ENCODE measurements at regions not wholly inside any gene's neighbourhood (a gene's known extent, or its start where the extent isn't known, plus 50 kb on each side); places are given as distances from the start of the nearest gene placed in this dataset.

GRCh38 chr7:54674891-54675290, 84.1 kb downstream of the SEC61G start:
- Histone ChIP-seq H3K9ac (ENCODE audit: low read length) (peak overlapping the region; percentile 72), H3K4me3 (ENCODE audit: low read depth, low read length) (no peak overlapping the region), H3K27ac (ENCODE audit: low read depth, low read length) (peak overlapping the region; percentile 65; the same call in 1 of the 2 replicates), H3K36me3 (ENCODE audit: control insufficient read depth, insufficient read depth, low read length) (no peaks in the 10 kb centered on the region), H3K27me3 (ENCODE audit: control insufficient read depth, insufficient read depth, low read length) (no peaks in the 10 kb centered on the region), H3K9me3 (ENCODE audit: control insufficient read depth, insufficient read depth, low read depth, low read length) (no peaks in the 10 kb centered on the region), H3K4me1 (ENCODE audit: control insufficient read depth, insufficient read depth, low read length) (peaks cover 22% of the 10 kb centered on the region)

- no peaks in the 10 kb centered on the region for H3K36me3 ChIP-seq (ENCODE audit: control insufficient read depth, insufficient read depth, low read length)
- no peak overlapping the region for H3K4me3 ChIP-seq (ENCODE audit: low read depth, low read length)
- H3K27me3 ChIP-seq (ENCODE audit: control insufficient read depth, insufficient read depth, low read length), result no peaks in the 10 kb centered on the region
- H3K27ac ChIP-seq (ENCODE audit: low read depth, low read length), result no peak overlapping the region
- peaks cover 9% of the 10 kb centered on the region; the same call in 1 of the 2 replicates for H3K4me1 ChIP-seq (ENCODE audit: control insufficient read depth, insufficient read depth, low read length)
- no peak overlapping the region for H3K9ac ChIP-seq (ENCODE audit: low read length)
- H3K9me3 ChIP-seq (ENCODE audit: control insufficient read depth, insufficient read depth, low read depth, low read length), result peaks cover 9% of the 10 kb centered on the region
Observed at GRCh38 chr7:54672519-54672918, 86.5 kb downstream of the SEC61G start.

DNA sequence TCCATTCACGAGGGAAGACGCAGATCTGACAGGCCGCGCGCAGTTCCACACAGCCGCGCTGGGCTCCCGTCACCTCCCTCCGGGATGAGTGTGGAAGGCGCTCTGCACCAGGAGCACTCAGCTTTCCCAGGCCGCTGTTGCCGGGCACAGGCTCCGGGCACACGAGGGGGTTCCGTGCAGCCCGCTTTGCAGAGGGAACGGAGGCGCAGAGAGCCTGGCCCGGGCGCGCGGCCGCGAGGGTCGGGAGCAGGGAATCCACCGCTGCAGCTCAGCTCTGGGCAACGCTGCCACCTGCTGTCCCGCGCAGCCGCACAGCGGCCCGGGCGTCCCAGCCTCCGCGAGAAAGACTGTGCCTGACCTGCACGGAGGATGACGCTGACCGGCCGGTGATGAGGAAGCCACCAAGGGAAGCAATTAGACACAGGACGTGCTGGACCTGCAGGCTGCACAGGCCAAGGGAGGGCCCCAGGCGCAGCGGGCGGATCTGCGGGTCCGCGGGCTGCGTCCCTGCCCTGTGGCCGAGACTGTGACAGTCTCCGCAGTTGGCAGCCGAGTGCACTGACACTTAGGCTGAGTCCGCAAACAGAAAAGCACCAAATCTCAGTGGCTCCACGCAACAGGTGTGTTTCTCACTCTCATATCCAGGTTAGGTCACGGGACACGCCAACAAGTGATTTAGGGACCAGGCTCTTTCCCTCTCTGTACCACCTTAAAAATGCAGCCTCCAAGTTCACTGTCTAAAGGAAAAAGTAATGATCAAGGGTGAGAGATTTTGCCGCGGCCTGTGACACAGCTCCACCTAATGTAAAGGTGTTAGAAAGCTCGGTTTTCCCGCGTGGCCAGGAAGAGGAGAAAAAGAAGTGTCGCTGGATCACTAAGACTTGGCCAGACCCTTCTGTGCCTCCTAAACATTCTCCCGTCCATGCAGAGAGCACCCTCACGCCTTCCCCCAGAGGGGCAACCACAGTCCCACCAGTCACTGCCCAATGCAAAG, 94.5 kb downstream of the SEC61G start:
- H3K4me3 ChIP-seq (ENCODE audit: low read depth, low read length), result peak overlapping the region; percentile 72
- peaks cover 21% of the 10 kb centered on the region for H3K4me1 ChIP-seq (ENCODE audit: control insufficient read depth, insufficient read depth, low read length)
- no peaks in the 10 kb centered on the region for H3K36me3 ChIP-seq (ENCODE audit: control insufficient read depth, insufficient read depth, low read length)
- H3K9me3 ChIP-seq (ENCODE audit: control insufficient read depth, insufficient read depth, low read depth, low read length), result peaks cover 19% of the 10 kb centered on the region
- H3K9ac ChIP-seq (ENCODE audit: low read length), result peak overlapping the region; percentile 49
- H3K27me3 ChIP-seq (ENCODE audit: control insufficient read depth, insufficient read depth, low read length), result peaks cover 38% of the 10 kb centered on the region
- no peak overlapping the region for H3K27ac ChIP-seq (ENCODE audit: low read depth, low read length)

DNA sequence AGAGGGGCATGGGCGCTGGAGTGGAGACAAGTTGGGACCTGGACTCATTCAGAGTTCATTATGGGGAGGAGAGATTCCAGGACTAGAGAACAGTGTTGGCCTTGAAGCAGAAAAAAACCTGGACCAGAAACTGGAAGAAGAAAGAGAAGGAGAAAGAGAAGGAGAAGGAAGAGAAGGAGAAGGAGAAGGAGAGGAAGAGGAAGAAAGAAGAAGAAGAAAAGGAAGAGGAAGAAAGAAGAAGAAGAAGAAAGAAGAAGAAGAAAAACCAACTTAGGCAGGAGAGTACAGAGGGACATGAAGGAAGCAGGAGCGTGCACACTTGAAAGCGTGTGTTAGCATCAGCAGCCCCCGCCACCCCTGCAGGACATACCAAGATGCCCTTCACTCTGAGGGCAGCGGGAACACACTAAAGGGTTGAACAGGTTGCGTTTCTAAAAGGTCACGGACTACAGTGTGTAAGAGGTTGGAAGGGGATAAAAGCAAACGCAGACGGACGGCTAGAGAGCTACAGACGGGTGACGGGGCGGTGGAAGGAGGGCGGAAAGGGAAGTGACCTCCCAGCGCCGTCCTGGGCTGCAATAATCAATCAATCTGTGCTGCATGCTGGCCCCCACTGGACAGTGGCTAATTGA, 95.3 kb downstream of the SEC61G start:
- Histone ChIP-seq H3K36me3 (ENCODE audit: control insufficient read depth, insufficient read depth, low read length) (no peaks in the 10 kb centered on the region), H3K27me3 (ENCODE audit: control insufficient read depth, insufficient read depth, low read length) (peaks cover 38% of the 10 kb centered on the region), H3K4me1 (ENCODE audit: control insufficient read depth, insufficient read depth, low read length) (peaks cover 21% of the 10 kb centered on the region), H3K9me3 (ENCODE audit: control insufficient read depth, insufficient read depth, low read depth, low read length) (peaks cover 12% of the 10 kb centered on the region), H3K4me3 (ENCODE audit: low read depth, low read length) (peak overlapping the region; percentile 72), H3K27ac (ENCODE audit: low read depth, low read length) (no peak overlapping the region), H3K9ac (ENCODE audit: low read length) (peak overlapping the region; percentile 49)

- Histone ChIP-seq H3K4me1 (ENCODE audit: control insufficient read depth, insufficient read depth, low read length) (peaks cover 21% of the 10 kb centered on the region), H3K4me3 (ENCODE audit: low read depth, low read length) (no peak overlapping the region), H3K9ac (ENCODE audit: low read length) (no peak overlapping the region), H3K36me3 (ENCODE audit: control insufficient read depth, insufficient read depth, low read length) (no peaks in the 10 kb centered on the region), H3K27me3 (ENCODE audit: control insufficient read depth, insufficient read depth, low read length) (peaks cover 38% of the 10 kb centered on the region), H3K27ac (ENCODE audit: low read depth, low read length) (no peak overlapping the region), H3K9me3 (ENCODE audit: control insufficient read depth, insufficient read depth, low read depth, low read length) (peaks cover 10% of the 10 kb centered on the region)
Observed at GRCh38 chr7:54663186-54663585, 95.8 kb downstream of the SEC61G start.

DNA sequence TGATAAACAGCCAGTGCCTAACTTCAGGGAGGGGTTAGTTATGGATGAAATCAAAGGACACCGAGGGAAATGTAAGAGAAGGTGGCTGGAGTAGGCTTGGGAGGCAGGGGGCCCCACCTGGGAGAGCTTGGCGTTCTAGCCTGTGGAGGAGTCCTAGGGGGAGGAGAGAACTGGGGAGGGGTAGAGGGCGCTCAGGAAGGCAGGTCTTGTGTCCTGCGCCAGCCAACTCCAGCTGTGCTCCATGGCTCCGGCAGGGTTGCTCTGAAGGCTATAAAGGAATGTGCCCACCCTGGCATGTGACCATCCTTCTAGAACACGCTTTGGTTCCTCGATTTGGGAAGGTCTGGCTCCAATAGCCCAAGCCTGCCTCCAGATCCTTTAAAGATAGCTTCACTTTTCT, 96.3 kb downstream of the SEC61G start:
- Histone ChIP-seq H3K36me3 (ENCODE audit: control insufficient read depth, insufficient read depth, low read length) (no peaks in the 10 kb centered on the region), H3K9ac (ENCODE audit: low read length) (no peak overlapping the region), H3K27ac (ENCODE audit: low read depth, low read length) (no peak overlapping the region), H3K4me3 (ENCODE audit: low read depth, low read length) (no peak overlapping the region), H3K4me1 (ENCODE audit: control insufficient read depth, insufficient read depth, low read length) (peaks cover 21% of the 10 kb centered on the region), H3K9me3 (ENCODE audit: control insufficient read depth, insufficient read depth, low read depth, low read length) (peaks cover 10% of the 10 kb centered on the region), H3K27me3 (ENCODE audit: control insufficient read depth, insufficient read depth, low read length) (peaks cover 38% of the 10 kb centered on the region)

- H3K9me3 ChIP-seq (ENCODE audit: control insufficient read depth, insufficient read depth, low read depth, low read length), result no peaks in the 10 kb centered on the region
- no peak overlapping the region for H3K4me3 ChIP-seq (ENCODE audit: low read depth, low read length)
- H3K9ac ChIP-seq (ENCODE audit: low read length), result no peak overlapping the region
- no peak overlapping the region for H3K27ac ChIP-seq (ENCODE audit: low read depth, low read length)
- no peaks in the 10 kb centered on the region for H3K36me3 ChIP-seq (ENCODE audit: control insufficient read depth, insufficient read depth, low read length)
- no peaks in the 10 kb centered on the region for H3K4me1 ChIP-seq (ENCODE audit: control insufficient read depth, insufficient read depth, low read length)
- no peaks in the 10 kb centered on the region for H3K27me3 ChIP-seq (ENCODE audit: control insufficient read depth, insufficient read depth, low read length)
Observed at GRCh38 chr7:54653905-54654304, 105.1 kb downstream of the SEC61G start.

DNA sequence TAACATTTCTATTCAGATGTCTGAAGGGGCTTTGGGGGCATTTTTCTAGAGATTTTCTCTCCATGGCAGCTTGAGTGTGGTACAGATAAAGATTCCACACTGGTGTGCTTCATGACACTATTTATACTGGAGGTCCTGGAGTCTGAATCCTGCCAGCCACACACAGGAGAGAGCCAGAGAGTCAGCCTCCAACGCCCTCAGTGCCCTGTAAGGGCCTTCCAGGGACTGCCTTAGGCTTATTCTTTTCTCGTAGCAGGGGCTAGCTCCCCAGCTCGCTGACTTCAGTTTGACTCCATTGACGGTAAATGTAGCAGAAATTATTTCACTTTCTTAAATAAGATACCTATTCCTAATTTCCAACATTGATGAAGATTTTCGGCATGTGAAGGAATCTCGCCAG, 100.9 kb downstream of the VSTM2A start:
- peaks cover 2% of the 10 kb centered on the region; the same call in 1 of the 2 replicates for H3K4me1 ChIP-seq (ENCODE audit: control insufficient read depth, insufficient read depth, low read length)
- no peak overlapping the region for H3K4me3 ChIP-seq (ENCODE audit: low read depth, low read length)
- no peaks in the 10 kb centered on the region for H3K36me3 ChIP-seq (ENCODE audit: control insufficient read depth, insufficient read depth, low read length)
- no peak overlapping the region for H3K9ac ChIP-seq (ENCODE audit: low read length)
- H3K27me3 ChIP-seq (ENCODE audit: control insufficient read depth, insufficient read depth, low read length), result no peaks in the 10 kb centered on the region
- no peaks in the 10 kb centered on the region for H3K9me3 ChIP-seq (ENCODE audit: control insufficient read depth, insufficient read depth, low read depth, low read length)
- no peak overlapping the region for H3K27ac ChIP-seq (ENCODE audit: low read depth, low read length)

GRCh38 chr7:54637712-54638396, 95.7 kb downstream of the VSTM2A start:
- H3K4me3 ChIP-seq (ENCODE audit: low read depth, low read length), result no peak overlapping the region

GRCh38 chr7:54632696-54633095, 90.5 kb downstream of the VSTM2A start:
- Histone ChIP-seq H3K9me3 (ENCODE audit: control insufficient read depth, insufficient read depth, low read depth, low read length) (peaks cover 12% of the 10 kb centered on the region), H3K4me3 (ENCODE audit: low read depth, low read length) (no peak overlapping the region), H3K27me3 (ENCODE audit: control insufficient read depth, insufficient read depth, low read length) (no peaks in the 10 kb centered on the region), H3K27ac (ENCODE audit: low read depth, low read length) (no peak overlapping the region), H3K4me1 (ENCODE audit: control insufficient read depth, insufficient read depth, low read length) (peaks cover 5% of the 10 kb centered on the region; the same call in 1 of the 2 replicates), H3K9ac (ENCODE audit: low read length) (no peak overlapping the region), H3K36me3 (ENCODE audit: control insufficient read depth, insufficient read depth, low read length) (no peaks in the 10 kb centered on the region)

More at GRCh38 chr7:54637712-54638396, 95.7 kb downstream of the VSTM2A start:
- H3K9ac ChIP-seq (ENCODE audit: low read length), result no peak overlapping the region
- H3K9me3 ChIP-seq (ENCODE audit: control insufficient read depth, insufficient read depth, low read depth, low read length), result no peaks in the 10 kb centered on the region
- H3K36me3 ChIP-seq (ENCODE audit: control insufficient read depth, insufficient read depth, low read length), result no peaks in the 10 kb centered on the region
- H3K4me1 ChIP-seq (ENCODE audit: control insufficient read depth, insufficient read depth, low read length), result peaks cover 8% of the 10 kb centered on the region; the same call in 1 of the 2 replicates
- H3K27ac ChIP-seq (ENCODE audit: low read depth, low read length), result no peak overlapping the region
- no peaks in the 10 kb centered on the region for H3K27me3 ChIP-seq (ENCODE audit: control insufficient read depth, insufficient read depth, low read length)
